WTC11 (cell line): ENCODE measurements at regions not wholly inside any gene's neighbourhood (a gene's known extent, or its start where the extent isn't known, plus 50 kb on each side); places are given as distances from the start of the nearest gene placed in this dataset.

ENCODE experiments used
- ATF3 ChIP-seq: sonication (generic); formaldehyde crosslinking; conservative IDR thresholded peaks from 2 replicates; pipeline ENCODE4 v1.8.1; 2022; ENCODE audit warnings: mild to moderate bottlenecking, missing genetic modification reagents
- CREB1 ChIP-seq: sonication (generic); formaldehyde crosslinking; IDR thresholded peaks from 2 replicates; pipeline ENCODE4 v1.8.0; 2023; ENCODE audit warnings: mild to moderate bottlenecking, missing genetic modification reagents
- CREM ChIP-seq: sonication (generic); formaldehyde crosslinking; IDR thresholded peaks from 2 replicates; pipeline ENCODE4 v1.8.1; 2022; ENCODE audit warnings: mild to moderate bottlenecking, missing genetic modification reagents, moderate library complexity
- CTCF ChIP-seq: fragments of 200-600 bp; IDR thresholded peaks from 2 replicates; pipeline ENCODE4 v1.8.0; 2022; ENCODE audit warnings: antibody characterized with exemption
- E2F5 ChIP-seq: sonication (generic); formaldehyde crosslinking; IDR thresholded peaks from 2 replicates; pipeline ENCODE4 v1.8.1; 2022; ENCODE audit warnings: mild to moderate bottlenecking, moderate library complexity, missing genetic modification reagents
- IRF1 ChIP-seq: sonication (generic); formaldehyde crosslinking; IDR thresholded peaks from 2 replicates; pipeline ENCODE4 v1.8.0; 2023; ENCODE audit warnings: missing genetic modification reagents
- MAX ChIP-seq: sonication (generic); formaldehyde crosslinking; IDR thresholded peaks from 2 replicates; pipeline ENCODE4 v1.8.0; 2022; ENCODE audit warnings: mild to moderate bottlenecking, missing genetic modification reagents
- NFYB ChIP-seq: sonication (generic); formaldehyde crosslinking; conservative IDR thresholded peaks from 2 replicates; pipeline ENCODE4 v1.8.0; 2022; ENCODE audit warnings: low read depth, missing genetic modification reagents
- NR1H2 ChIP-seq: sonication (generic); formaldehyde crosslinking; IDR thresholded peaks from 2 replicates; pipeline ENCODE4 v1.9.0; 2021; ENCODE audit warnings: mild to moderate bottlenecking, moderate library complexity, missing genetic modification reagents
- NR2C2 ChIP-seq: sonication (generic); formaldehyde crosslinking; IDR thresholded peaks from 2 replicates; pipeline ENCODE4 v1.8.0; 2022; ENCODE audit warnings: mild to moderate bottlenecking, missing genetic modification reagents
- RELA ChIP-seq: sonication (generic); formaldehyde crosslinking; IDR thresholded peaks from 2 replicates; pipeline ENCODE4 v1.8.1; 2022; ENCODE audit warnings: missing genetic modification reagents, mild to moderate bottlenecking, borderline replicate concordance
- SP1 ChIP-seq: sonication (generic); formaldehyde crosslinking; conservative IDR thresholded peaks from 2 replicates; pipeline ENCODE4 v1.8.1; 2022; ENCODE audit warnings: missing genetic modification reagents

- TF ChIP-seq SP1: no peak
- TF ChIP-seq RELA (CRISPR knock-in tag): no peak
- TF ChIP-seq NFYB (CRISPR knock-in tag): no peak
- TF ChIP-seq CTCF: no peak
- no peak for TF ChIP-seq ATF3 (CRISPR knock-in tag)
- no peak for TF ChIP-seq E2F5 (CRISPR knock-in tag)
- no peak for TF ChIP-seq MAX (CRISPR knock-in tag)
- no peak for TF ChIP-seq NR1H2 (CRISPR knock-in tag)
- TF ChIP-seq NR2C2 (CRISPR knock-in tag): no peak
- TF ChIP-seq IRF1: no peak
- no peak for TF ChIP-seq CREM (CRISPR knock-in tag)
- no peak for TF ChIP-seq CREB1 (CRISPR knock-in tag)
Observed at GRCh38 chr2:19031642-19032041, 326.8 kb downstream of the OSR1 start.
